Daoy (cell line): ENCODE measurements at regions not wholly inside any gene's neighbourhood (a gene's known extent, or its start where the extent isn't known, plus 50 kb on each side); places are given as distances from the start of the nearest gene placed in this dataset.
"Not testable (repeated sequence)": the region's sequence is repeated elsewhere in the genome, so short reads cannot be mapped to it uniquely, and the experiment has no call there.

Experiments
- DNase-seq: peaks from one replicate; pipeline ENCODE4 v3.0.0-alpha.2; 2015; ENCODE audit warnings: low read depth

GRCh38 chr10:47166808-47167581, 133.0 kb upstream of the GDF10 start:
- not testable (repeated sequence) for DNase-seq

- DNase-seq = no peak
These were observed 132.4 kb upstream of the GDF10 start for GRCh38 chr10:47167591-47167990.

GRCh38 chr10:47169581-47169980, 130.4 kb upstream of the GDF10 start:
- DNase-seq = no peak

- DNase-seq = peak; percentile 21
These were observed 126.0 kb upstream of the GDF10 start for GRCh38 chr10:47173929-47174442.

- DNase-seq = no peak
These were observed 124.5 kb upstream of the GDF10 start for GRCh38 chr10:47175181-47176123.

- no peak for DNase-seq
These were observed 123.6 kb upstream of the GDF10 start for GRCh38 chr10:47176206-47176902.

GRCh38 chr10:47176903-47177868, 122.8 kb upstream of the GDF10 start:
- no peak for DNase-seq

GRCh38 chr10:47178537-47179290, 121.3 kb upstream of the GDF10 start:
- DNase-seq = no peak

- DNase-seq = no peak
These were observed 120.7 kb upstream of the GDF10 start for GRCh38 chr10:47179291-47179647.

GRCh38 chr10:47181052-47181849, 118.7 kb upstream of the GDF10 start:
- DNase-seq = no peak

GRCh38 chr10:47182934-47183703, 116.9 kb upstream of the GDF10 start:
- no peak for DNase-seq

GRCh38 chr10:47183704-47184041, 116.3 kb upstream of the GDF10 start:
- no peak for DNase-seq

GRCh38 chr10:47184273-47184672, 115.7 kb upstream of the GDF10 start:
- no peak for DNase-seq

- DNase-seq = no peak
These were observed 115.2 kb upstream of the GDF10 start for GRCh38 chr10:47184724-47185330.

- no peak for DNase-seq
These were observed 113.1 kb upstream of the GDF10 start for GRCh38 chr10:47186941-47187340.

- no peak for DNase-seq
These were observed 112.4 kb upstream of the GDF10 start for GRCh38 chr10:47187592-47187991.

GRCh38 chr10:47188156-47188555, 111.8 kb upstream of the GDF10 start:
- no peak for DNase-seq

GRCh38 chr10:47189802-47190201, 110.2 kb upstream of the GDF10 start:
- no peak for DNase-seq
